OCI-LY3 (cell line): ENCODE measurements at regions not wholly inside any gene's neighbourhood (a gene's known extent, or its start where the extent isn't known, plus 50 kb on each side); places are given as distances from the start of the nearest gene placed in this dataset.

Source experiments
- EZH2phosphoT487 ChIP-seq: fragments of 200-600 bp; shearing (Covaris generic); IDR thresholded peaks from 2 replicates; pipeline ENCODE4 v1.6.1; 2018; ENCODE audit warnings: antibody characterized with exemption, mixed run types, low read depth
- TF ChIP-seq, protein P1 (sequence below): fragments of 200-600, 300-600 bp; sonication (generic); IDR thresholded peaks from 2 replicates; pipeline ENCODE4 v1.5.1; 2014; ENCODE audit warnings: antibody characterized with exemption, low read length, low read depth

DNA sequence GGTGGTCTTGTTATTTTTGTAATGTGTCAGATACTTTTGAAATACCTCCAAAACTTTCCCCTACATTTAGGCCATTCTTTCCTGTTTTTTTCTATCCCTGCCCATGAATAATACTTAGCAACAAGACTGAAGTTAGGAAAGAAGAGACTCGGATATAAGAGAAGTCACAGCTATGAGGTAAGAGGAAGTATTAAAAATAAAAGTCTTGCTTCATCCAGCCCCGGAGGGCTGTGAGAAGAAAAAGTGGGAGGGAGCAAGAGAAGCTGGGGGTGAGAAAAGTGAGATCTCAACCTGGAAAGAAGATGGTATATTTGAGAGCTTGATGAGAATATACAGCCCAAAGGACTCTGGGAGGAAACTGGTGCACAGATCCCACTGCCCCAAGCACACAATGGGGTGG lies 213.5 kb upstream of the CDIN1 start:
- TF ChIP-seq, protein P1, sequence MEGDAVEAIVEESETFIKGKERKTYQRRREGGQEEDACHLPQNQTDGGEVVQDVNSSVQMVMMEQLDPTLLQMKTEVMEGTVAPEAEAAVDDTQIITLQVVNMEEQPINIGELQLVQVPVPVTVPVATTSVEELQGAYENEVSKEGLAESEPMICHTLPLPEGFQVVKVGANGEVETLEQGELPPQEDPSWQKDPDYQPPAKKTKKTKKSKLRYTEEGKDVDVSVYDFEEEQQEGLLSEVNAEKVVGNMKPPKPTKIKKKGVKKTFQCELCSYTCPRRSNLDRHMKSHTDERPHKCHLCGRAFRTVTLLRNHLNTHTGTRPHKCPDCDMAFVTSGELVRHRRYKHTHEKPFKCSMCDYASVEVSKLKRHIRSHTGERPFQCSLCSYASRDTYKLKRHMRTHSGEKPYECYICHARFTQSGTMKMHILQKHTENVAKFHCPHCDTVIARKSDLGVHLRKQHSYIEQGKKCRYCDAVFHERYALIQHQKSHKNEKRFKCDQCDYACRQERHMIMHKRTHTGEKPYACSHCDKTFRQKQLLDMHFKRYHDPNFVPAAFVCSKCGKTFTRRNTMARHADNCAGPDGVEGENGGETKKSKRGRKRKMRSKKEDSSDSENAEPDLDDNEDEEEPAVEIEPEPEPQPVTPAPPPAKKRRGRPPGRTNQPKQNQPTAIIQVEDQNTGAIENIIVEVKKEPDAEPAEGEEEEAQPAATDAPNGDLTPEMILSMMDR, result no peak
- TF ChIP-seq EZH2phosphoT487, result no peak
